ENCODE measurements at regions not wholly inside any gene's neighbourhood (a gene's known extent, or its start where the extent isn't known, plus 50 kb on each side); places are given as distances from the start of the nearest gene placed in this dataset.

- DNase-seq: no peak
- Histone ChIP-seq H3K4me2 (ENCODE audit: low read depth, low read length) (no peak overlapping the region), H3K27me3 (replicated peaks; ENCODE audit: insufficient read depth, low read length) (no peaks in the 10 kb centered on the region), H3K9ac (ENCODE audit: low read length) (no peak overlapping the region), H3K36me3 (replicated peaks; ENCODE audit: insufficient read depth, low read length) (no peaks in the 10 kb centered on the region), H3K79me2 (ENCODE audit: low read length) (no peaks in the 10 kb centered on the region), H3K4me1 (ENCODE audit: low read length) (no peaks in the 10 kb centered on the region), H2AFZ (ENCODE audit: low read length) (no peak overlapping the region), H3K9me2 (replicated peaks; ENCODE audit: insufficient read depth, low read length) (no peaks in the 10 kb centered on the region), H4K20me1 (ENCODE audit: insufficient read depth, low read length) (no peaks in the 10 kb centered on the region), H3K27ac (ENCODE audit: low read length) (no peak overlapping the region), H3F3A (ENCODE audit: insufficient read depth, low read length) (no peaks in the 10 kb centered on the region), H3K4me3 (ENCODE audit: low read length) (no peak overlapping the region), H3K9me3 (replicated peaks; ENCODE audit: insufficient read depth, low read length) (no peaks in the 10 kb centered on the region)
- no peak for TF ChIP-seq CTCF (IDR thresholded peaks at IDR 0.05; ENCODE audit: low read length)
- no peak for TF ChIP-seq EZH2 (optimal IDR thresholded peaks at IDR 0.05; ENCODE audit: low read depth, low read length)
- TF ChIP-seq EZH2phosphoT487 (IDR thresholded peaks at IDR 0.05; ENCODE audit: low read length): no peak
These were observed 429.4 kb downstream of the EDEM1 start for GRCh38 chr3:5616873-5617272.

- H3K9me2 ChIP-seq (replicated peaks; ENCODE audit: insufficient read depth, low read length): no peaks in the 10 kb centered on the region
- H3K27me3 ChIP-seq (replicated peaks; ENCODE audit: insufficient read depth, low read length): no peaks in the 10 kb centered on the region
- no peak overlapping the region for H3K4me3 ChIP-seq (ENCODE audit: low read length)
- no peak for TF ChIP-seq EZH2phosphoT487 (IDR thresholded peaks at IDR 0.05; ENCODE audit: low read length)
- TF ChIP-seq EZH2 (optimal IDR thresholded peaks at IDR 0.05; ENCODE audit: low read depth, low read length): no peak
- no peak for TF ChIP-seq CTCF (IDR thresholded peaks at IDR 0.05; ENCODE audit: low read length)
- no peak for DNase-seq
- no peak overlapping the region for H3K9ac ChIP-seq (ENCODE audit: low read length)
- H3K9me3 ChIP-seq (replicated peaks; ENCODE audit: insufficient read depth, low read length): no peaks in the 10 kb centered on the region
- no peaks in the 10 kb centered on the region for H3F3A ChIP-seq (ENCODE audit: insufficient read depth, low read length)
- no peaks in the 10 kb centered on the region for H3K36me3 ChIP-seq (replicated peaks; ENCODE audit: insufficient read depth, low read length)
- no peaks in the 10 kb centered on the region for H4K20me1 ChIP-seq (ENCODE audit: insufficient read depth, low read length)
- no peak overlapping the region for H2AFZ ChIP-seq (ENCODE audit: low read length)
- no peaks in the 10 kb centered on the region for H3K79me2 ChIP-seq (ENCODE audit: low read length)
- no peak overlapping the region for H3K27ac ChIP-seq (ENCODE audit: low read length)
- H3K4me1 ChIP-seq (ENCODE audit: low read length): no peaks in the 10 kb centered on the region
- H3K4me2 ChIP-seq (ENCODE audit: low read depth, low read length): no peak overlapping the region
These were observed 430.7 kb downstream of the EDEM1 start for GRCh38 chr3:5618170-5618569.

- Histone ChIP-seq H2AFZ (ENCODE audit: low read length) (no peak overlapping the region), H3K9ac (ENCODE audit: low read length) (no peak overlapping the region), H3K9me3 (replicated peaks; ENCODE audit: insufficient read depth, low read length) (no peaks in the 10 kb centered on the region), H3K27ac (ENCODE audit: low read length) (no peak overlapping the region), H3K27me3 (replicated peaks; ENCODE audit: insufficient read depth, low read length) (no peaks in the 10 kb centered on the region), H3K36me3 (replicated peaks; ENCODE audit: insufficient read depth, low read length) (no peaks in the 10 kb centered on the region), H3F3A (ENCODE audit: insufficient read depth, low read length) (no peaks in the 10 kb centered on the region), H3K9me2 (replicated peaks; ENCODE audit: insufficient read depth, low read length) (no peaks in the 10 kb centered on the region), H3K79me2 (ENCODE audit: low read length) (no peaks in the 10 kb centered on the region), H3K4me1 (ENCODE audit: low read length) (no peaks in the 10 kb centered on the region), H3K4me2 (ENCODE audit: low read depth, low read length) (no peak overlapping the region), H4K20me1 (ENCODE audit: insufficient read depth, low read length) (no peaks in the 10 kb centered on the region), H3K4me3 (ENCODE audit: low read length) (no peak overlapping the region)
- TF ChIP-seq CTCF (IDR thresholded peaks at IDR 0.05; ENCODE audit: low read length) (no peak), EZH2phosphoT487 (IDR thresholded peaks at IDR 0.05; ENCODE audit: low read length) (no peak), EZH2 (optimal IDR thresholded peaks at IDR 0.05; ENCODE audit: low read depth, low read length) (no peak)
- DNase-seq: no peak
These were observed 442.9 kb downstream of the EDEM1 start for GRCh38 chr3:5630406-5630805.
